SK-N-SH (cell line): ENCODE measurements at regions not wholly inside any gene's neighbourhood (a gene's known extent, or its start where the extent isn't known, plus 50 kb on each side); places are given as distances from the start of the nearest gene placed in this dataset.

Experiments used
- CTCF ChIA-PET: fragments of 300-600, 350-600 bp; formaldehyde crosslinking; extraction: SDS; loops from one replicate; lab custom pipeline; 2021; lab: Yijun Ruan, JAX
- POLR2A ChIA-PET: fragments of 350-600 bp; sonication (Branson Sonifier 250); formaldehyde crosslinking; extraction: SDS; loops from one replicate; lab custom pipeline; 2020; ENCODE audit warnings: antibody characterized with exemption, inconsistent platforms; lab: Yijun Ruan, JAX
- DNase-seq: peaks from one replicate; pipeline ENCODE4 v3.0.0; 2012
- H2AFZ ChIP-seq: fragments of 200-600 bp; sonication (generic); 2 replicates; pipeline ENCODE4 v1.8.1; 2016; ENCODE audit warnings: antibody characterized with exemption, mild to moderate bottlenecking, low read depth
- H3F3A ChIP-seq: fragments of 200-600 bp; sonication (generic); replicated peaks from 2 replicates; pipeline ENCODE3; 2016; ENCODE audit warnings: antibody characterized with exemption, mild to moderate bottlenecking; ENCODE audit not compliant: insufficient read depth
- H3K27ac ChIP-seq, 2 experiments: fragments of 200-500 bp in 1 of 2; fragments of 200-600 bp in 1 of 2; sonication (Bioruptor generic) in 1 of 2; sonication (generic), shearing (Covaris generic) in 1 of 2; 2 replicates each; pipeline versions ENCODE4 v1.5.1 to v1.6.1; 2014 to 2016; ENCODE audit warnings: low read depth in 2 of 2, inconsistent platforms in 1 of 2, low read length in 1 of 2, mild to moderate bottlenecking in 1 of 2, mixed read lengths in 1 of 2
- H3K27me3 ChIP-seq: fragments of 200-600 bp; sonication (generic), shearing (Covaris generic); 2 replicates; pipeline ENCODE4 v1.6.1; 2016; ENCODE audit warnings: mixed run types; ENCODE audit not compliant: insufficient read depth
- H3K36me3 ChIP-seq, 2 experiments: fragments of 200-500 bp in 1 of 2; fragments of 200-600 bp in 1 of 2; sonication (Bioruptor generic) in 1 of 2; sonication (generic) in 1 of 2; replicated peaks in 1 of 2; 2 replicates each; pipeline versions ENCODE3 to v1.5.1; 2014 to 2016; ENCODE audit warnings: low read length in 1 of 2, mild to moderate bottlenecking in 1 of 2; ENCODE audit not compliant: insufficient read depth in 2 of 2, control insufficient read depth in 1 of 2
- H3K4me1 ChIP-seq, 2 experiments: fragments of 200-500 bp in 1 of 2; fragments of 200-600 bp in 1 of 2; sonication (Bioruptor generic) in 1 of 2; sonication (generic), shearing (Covaris generic) in 1 of 2; 2 replicates each; pipeline versions ENCODE4 v1.5.1 to v1.6.1; 2014 to 2016; ENCODE audit warnings: low read depth in 1 of 2, low read length in 1 of 2, mixed run types in 1 of 2; ENCODE audit not compliant: insufficient read depth in 2 of 2, control insufficient read depth in 1 of 2
- H3K4me2 ChIP-seq: fragments of 200-600 bp; sonication (generic), shearing (Covaris generic); 2 replicates; pipeline ENCODE4 v1.6.1; 2017; ENCODE audit warnings: mixed run types
- H3K4me3 ChIP-seq, 2 experiments: fragments of 200-500 bp in 1 of 2; fragments of 200-600 bp in 1 of 2; sonication (Bioruptor generic) in 1 of 2; sonication (generic), shearing (Covaris generic) in 1 of 2; 2 replicates each; pipeline versions ENCODE4 v1.5.1 to v1.8.1; 2014 to 2016; ENCODE audit warnings: low read depth in 2 of 2, inconsistent platforms in 1 of 2, low read length in 1 of 2, mild to moderate bottlenecking in 1 of 2, mixed read lengths in 1 of 2, moderate library complexity in 1 of 2
- H3K79me2 ChIP-seq: fragments of 200-600 bp; sonication (generic); 2 replicates; pipeline ENCODE4 v1.8.1; 2017; ENCODE audit warnings: mild to moderate bottlenecking; ENCODE audit not compliant: insufficient read depth
- H3K9ac ChIP-seq: fragments of 200-600 bp; sonication (generic); 2 replicates; pipeline ENCODE4 v1.6.1; 2017; ENCODE audit warnings: mixed run types
- H3K9me2 ChIP-seq: fragments of 200-600 bp; sonication (generic); 2 replicates; pipeline ENCODE4 v1.6.1; 2017; ENCODE audit warnings: mixed run types
- H3K9me3 ChIP-seq: fragments of 200-600 bp; sonication (generic); 2 replicates; pipeline ENCODE4 v1.6.1; 2017; ENCODE audit warnings: mixed run types, mild to moderate bottlenecking, moderate library complexity
- H4K20me1 ChIP-seq: fragments of 200-600 bp; sonication (generic); 2 replicates; pipeline ENCODE4 v1.6.1; 2017; ENCODE audit warnings: mild to moderate bottlenecking, mixed run types; ENCODE audit not compliant: insufficient read depth
- CHD2 ChIP-seq: fragments of 150-350 bp; IDR thresholded peaks from 2 replicates; pipeline ENCODE4 v1.6.1; 2018; ENCODE audit warnings: low read length; ENCODE audit not compliant: partially characterized antibody
- EP300 ChIP-seq, 2 experiments: IDR thresholded peaks; 2 replicates each; pipeline versions ENCODE4 v1.4.0 to v1.6.1; 2012; ENCODE audit warnings: borderline replicate concordance in 1 of 2, low read depth in 1 of 2, low read length in 1 of 2
- FOSL2 ChIP-seq: IDR thresholded peaks from 2 replicates; pipeline ENCODE4 v1.4.0; 2012; ENCODE audit warnings: low read depth, mild to moderate bottlenecking, moderate library complexity, borderline replicate concordance
- FOXJ3 ChIP-seq: sonication (generic); formaldehyde crosslinking; IDR thresholded peaks from 2 replicates; pipeline ENCODE4 v1.5.1; 2020; ENCODE audit warnings: mild to moderate bottlenecking, missing genetic modification reagents
- FOXM1 ChIP-seq: IDR thresholded peaks from 2 replicates; pipeline ENCODE4 v1.4.0; 2012; ENCODE audit warnings: low read depth, mild to moderate bottlenecking
- JUND ChIP-seq: IDR thresholded peaks from 2 replicates; pipeline ENCODE4 v1.4.0; 2012
- MAX ChIP-seq: IDR thresholded peaks from 2 replicates; pipeline ENCODE4 v1.4.0; 2012; ENCODE audit warnings: low read depth
- MEF2A ChIP-seq: IDR thresholded peaks from 2 replicates; pipeline ENCODE4 v1.4.0; 2012; ENCODE audit warnings: low read depth, borderline replicate concordance
- NRF1 ChIP-seq: IDR thresholded peaks from 2 replicates; pipeline ENCODE4 v1.6.1; 2012; ENCODE audit warnings: low read depth, mild to moderate bottlenecking, low read length
- RCOR1 ChIP-seq: fragments of 150-350 bp; IDR thresholded peaks from 2 replicates; pipeline ENCODE4 v1.6.1; 2017; ENCODE audit warnings: antibody characterized with exemption, low read length
- SIN3A ChIP-seq: IDR thresholded peaks from 2 replicates; pipeline ENCODE4 v1.6.1; 2012; ENCODE audit warnings: low read depth, mild to moderate bottlenecking, low read length, moderate library complexity, borderline replicate concordance
- TCF12 ChIP-seq: IDR thresholded peaks from 2 replicates; pipeline ENCODE4 v1.4.0; 2012
- TEAD4 ChIP-seq: IDR thresholded peaks from 2 replicates; pipeline ENCODE4 v1.4.0; 2012; ENCODE audit warnings: mild to moderate bottlenecking, borderline replicate concordance; ENCODE audit not compliant: insufficient read depth
- YY1 ChIP-seq: IDR thresholded peaks from 2 replicates; pipeline ENCODE4 v1.4.0; 2012; ENCODE audit warnings: low read depth, mild to moderate bottlenecking
- ZBTB33 ChIP-seq: IDR thresholded peaks from 2 replicates; pipeline ENCODE4 v1.4.0; 2012; ENCODE audit warnings: low read depth, borderline replicate concordance
- WGBS: methylation state at CpG from one replicate; pipeline ENCODE4 v1.1.6; 2017; ENCODE audit warnings: low lambda C conversion rate; 5-methylcytosine and 5-hydroxymethylcytosine counted together

- no peak overlapping the region; a peak in 1 of 4 replicates for H3K27ac ChIP-seq
- CTCF ChIA-PET = interaction anchor here (0.8 to 1.2 kb wide), 2 partner anchors 10 to 363 kb away, joined by 3 to 4 read pairs; no protein-coding TSS in a partner anchor
- H2AFZ ChIP-seq = no peak overlapping the region
Observed at GRCh38 chr12:41966001-41966400, 178.7 kb downstream of the GXYLT1 start.

GRCh38 chr12:41963398-41963797 is 181.3 kb downstream of the GXYLT1 start:
- DNase-seq = no peak
- no peak overlapping the region for H3K27ac ChIP-seq
- no peaks in the 10 kb centered on the region for H3K9me3 ChIP-seq
- no peaks in the 10 kb centered on the region for H3F3A ChIP-seq
- H3K79me2 ChIP-seq = no peaks in the 10 kb centered on the region
- no peak overlapping the region for H2AFZ ChIP-seq
- no peaks in the 10 kb centered on the region for H4K20me1 ChIP-seq
- TF ChIP-seq FOXM1 (no peak), JUND (no peak), YY1 (no peak), TEAD4 (no peak), NRF1 (no peak), ZBTB33 (no peak), FOXJ3 (CRISPR knock-in tag) (no peak), CHD2 (no peak), FOSL2 (no peak), RCOR1 (no peak), TCF12 (no peak), EP300 (IDR thresholded peaks at IDR 0.05; ENCODE audit: borderline replicate concordance in 1 of 2, low read depth in 1 of 2, low read length in 1 of 2) (no peak), MEF2A (no peak), MAX (no peak), SIN3A (no peak)
- H3K9me2 ChIP-seq = no peaks in the 10 kb centered on the region
- no peak overlapping the region for H3K9ac ChIP-seq
- CTCF ChIA-PET = no interaction called here
- POLR2A ChIA-PET = no interaction called here
- no peaks in the 10 kb centered on the region for H3K36me3 ChIP-seq
- H3K27me3 ChIP-seq = no peaks in the 10 kb centered on the region
- WGBS = 81% methylated on average over 2 of the region's 2 CpGs
- no peak overlapping the region for H3K4me3 ChIP-seq
- no peak overlapping the region for H3K4me2 ChIP-seq
- H3K4me1 ChIP-seq = no peaks in the 10 kb centered on the region; a peak in 2 of 4 replicates

More at GRCh38 chr12:41966001-41966400, 178.7 kb downstream of the GXYLT1 start:
- no peak for DNase-seq
- H3K79me2 ChIP-seq = no peaks in the 10 kb centered on the region
- no peak overlapping the region for H3K4me3 ChIP-seq
- H3K9me3 ChIP-seq = no peaks in the 10 kb centered on the region
- POLR2A ChIA-PET = no interaction called here
- H4K20me1 ChIP-seq = no peaks in the 10 kb centered on the region
- TF ChIP-seq TCF12 = no peak
- TF ChIP-seq, all 33 proteins: peak for 0
- H3F3A ChIP-seq = no peaks in the 10 kb centered on the region
- no peak overlapping the region for H3K4me2 ChIP-seq
- no peaks in the 10 kb centered on the region for H3K9me2 ChIP-seq
- no peaks in the 10 kb centered on the region; a peak in 2 of 4 replicates for H3K4me1 ChIP-seq
- no peak overlapping the region for H3K9ac ChIP-seq
- WGBS = 77% methylated on average over 2 of the region's 2 CpGs
- H3K36me3 ChIP-seq = no peaks in the 10 kb centered on the region
- H3K27me3 ChIP-seq = no peaks in the 10 kb centered on the region
